ENCODE measurements at regions not wholly inside any gene's neighbourhood (a gene's known extent, or its start where the extent isn't known, plus 50 kb on each side); places are given as distances from the start of the nearest gene placed in this dataset.

GRCh38 chrX:1767026-1767425, 152.2 kb downstream of the ASMT start:
- Mint-ChIP-seq H3K36me3 (ENCODE audit: unreplicated experiment) (no peaks in the 10 kb centered on the region), H3K9me3 (ENCODE audit: unreplicated experiment) (peaks cover 11% of the 10 kb centered on the region), H3K27ac (ENCODE audit: unreplicated experiment) (no peak overlapping the region), H3K4me3 (ENCODE audit: unreplicated experiment) (no peak overlapping the region), H3K4me1 (ENCODE audit: unreplicated experiment) (no peaks in the 10 kb centered on the region), H3K27me3 (ENCODE audit: unreplicated experiment) (no peaks in the 10 kb centered on the region)
- no peak for DNase-seq (ENCODE audit: extremely low spot score, unreplicated experiment)
- TF ChIP-seq, protein P1, sequence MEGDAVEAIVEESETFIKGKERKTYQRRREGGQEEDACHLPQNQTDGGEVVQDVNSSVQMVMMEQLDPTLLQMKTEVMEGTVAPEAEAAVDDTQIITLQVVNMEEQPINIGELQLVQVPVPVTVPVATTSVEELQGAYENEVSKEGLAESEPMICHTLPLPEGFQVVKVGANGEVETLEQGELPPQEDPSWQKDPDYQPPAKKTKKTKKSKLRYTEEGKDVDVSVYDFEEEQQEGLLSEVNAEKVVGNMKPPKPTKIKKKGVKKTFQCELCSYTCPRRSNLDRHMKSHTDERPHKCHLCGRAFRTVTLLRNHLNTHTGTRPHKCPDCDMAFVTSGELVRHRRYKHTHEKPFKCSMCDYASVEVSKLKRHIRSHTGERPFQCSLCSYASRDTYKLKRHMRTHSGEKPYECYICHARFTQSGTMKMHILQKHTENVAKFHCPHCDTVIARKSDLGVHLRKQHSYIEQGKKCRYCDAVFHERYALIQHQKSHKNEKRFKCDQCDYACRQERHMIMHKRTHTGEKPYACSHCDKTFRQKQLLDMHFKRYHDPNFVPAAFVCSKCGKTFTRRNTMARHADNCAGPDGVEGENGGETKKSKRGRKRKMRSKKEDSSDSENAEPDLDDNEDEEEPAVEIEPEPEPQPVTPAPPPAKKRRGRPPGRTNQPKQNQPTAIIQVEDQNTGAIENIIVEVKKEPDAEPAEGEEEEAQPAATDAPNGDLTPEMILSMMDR (IDR thresholded peaks at IDR 0.05): no peak

GRCh38 chrX:1778817-1779216, 164.0 kb downstream of the ASMT start:
- TF ChIP-seq, protein P1 (IDR thresholded peaks at IDR 0.05): no peak
- no peak overlapping the region for H3K4me3 Mint-ChIP-seq (ENCODE audit: unreplicated experiment)
- H3K9me3 Mint-ChIP-seq (ENCODE audit: unreplicated experiment): peaks cover 5% of the 10 kb centered on the region
- no peaks in the 10 kb centered on the region for H3K36me3 Mint-ChIP-seq (ENCODE audit: unreplicated experiment)
- H3K4me1 Mint-ChIP-seq (ENCODE audit: unreplicated experiment): no peaks in the 10 kb centered on the region
- no peak overlapping the region for H3K27ac Mint-ChIP-seq (ENCODE audit: unreplicated experiment)
- peaks cover 3% of the 10 kb centered on the region for H3K27me3 Mint-ChIP-seq (ENCODE audit: unreplicated experiment)
- DNase-seq (ENCODE audit: extremely low spot score, unreplicated experiment): no peak

DNA sequence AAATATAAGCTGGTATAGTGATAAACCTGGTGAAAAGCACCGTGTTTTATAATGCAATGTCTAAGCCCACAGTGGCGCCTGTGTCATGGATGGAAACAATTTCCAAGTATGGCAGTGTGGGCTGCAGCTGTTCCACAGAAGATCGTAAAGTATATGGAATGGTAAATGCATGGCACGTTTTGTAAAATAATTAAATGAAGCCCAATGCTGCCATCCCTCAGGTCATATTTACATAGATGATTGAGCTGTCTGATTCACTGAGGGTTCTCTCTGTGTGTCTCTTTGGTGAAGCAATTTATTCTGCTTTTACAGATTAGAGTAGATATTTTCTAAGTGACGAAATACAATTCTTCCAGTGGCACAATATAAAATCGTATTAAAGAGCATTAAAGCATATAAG, 164.8 kb downstream of the ASMT start:
- TF ChIP-seq, protein P1 (IDR thresholded peaks at IDR 0.05): no peak
- Mint-ChIP-seq H3K9me3 (ENCODE audit: unreplicated experiment) (peaks cover 6% of the 10 kb centered on the region), H3K36me3 (ENCODE audit: unreplicated experiment) (no peaks in the 10 kb centered on the region), H3K4me1 (ENCODE audit: unreplicated experiment) (no peaks in the 10 kb centered on the region), H3K4me3 (ENCODE audit: unreplicated experiment) (no peak overlapping the region), H3K27ac (ENCODE audit: unreplicated experiment) (no peak overlapping the region), H3K27me3 (ENCODE audit: unreplicated experiment) (peaks cover 3% of the 10 kb centered on the region)
- DNase-seq (ENCODE audit: extremely low spot score, unreplicated experiment): no peak

GRCh38 chrX:1781766-1782165, 166.9 kb downstream of the ASMT start:
- H3K9me3 Mint-ChIP-seq (ENCODE audit: unreplicated experiment): peaks cover 13% of the 10 kb centered on the region
- H3K36me3 Mint-ChIP-seq (ENCODE audit: unreplicated experiment): no peaks in the 10 kb centered on the region
- H3K4me1 Mint-ChIP-seq (ENCODE audit: unreplicated experiment): no peaks in the 10 kb centered on the region
- TF ChIP-seq, protein P1 (IDR thresholded peaks at IDR 0.05): no peak
- no peak for DNase-seq (ENCODE audit: extremely low spot score, unreplicated experiment)
- H3K27ac Mint-ChIP-seq (ENCODE audit: unreplicated experiment): no peak overlapping the region
- no peak overlapping the region for H3K4me3 Mint-ChIP-seq (ENCODE audit: unreplicated experiment)
- H3K27me3 Mint-ChIP-seq (ENCODE audit: unreplicated experiment): peaks cover 3% of the 10 kb centered on the region

GRCh38 chrX:1784773-1785172, 169.9 kb downstream of the ASMT start:
- TF ChIP-seq, protein P1 (IDR thresholded peaks at IDR 0.05): no peak
- Mint-ChIP-seq H3K36me3 (ENCODE audit: unreplicated experiment) (no peaks in the 10 kb centered on the region), H3K27ac (ENCODE audit: unreplicated experiment) (no peak overlapping the region)

More at GRCh38 chrX:1784773-1785172, 169.9 kb downstream of the ASMT start:
- Mint-ChIP-seq H3K4me1 (ENCODE audit: unreplicated experiment) (no peaks in the 10 kb centered on the region), H3K9me3 (ENCODE audit: unreplicated experiment) (peaks cover 13% of the 10 kb centered on the region), H3K4me3 (ENCODE audit: unreplicated experiment) (no peak overlapping the region), H3K27me3 (ENCODE audit: unreplicated experiment) (peaks cover 3% of the 10 kb centered on the region)
- DNase-seq (ENCODE audit: extremely low spot score, unreplicated experiment): no peak

Measured in osteocyte (in vitro differentiated cells).